HK-2 (cell line): ENCODE measurements at regions not wholly inside any gene's neighbourhood (a gene's known extent, or its start where the extent isn't known, plus 50 kb on each side); places are given as distances from the start of the nearest gene placed in this dataset.

Experiments used
- DNase-seq: peaks from one replicate; pipeline ENCODE4 v3.0.0-alpha.2; 2018; ENCODE audit not compliant: unreplicated experiment

- no peak for DNase-seq
Measured at GRCh38 chr17:22599322-22599721, 907.0 kb downstream of the KCNJ18 start.

GRCh38 chr17:22600644-22601298 is 908.4 kb downstream of the KCNJ18 start:
- DNase-seq, result no peak
